Posterior cingulate gyrus (tissue), 11 donors: ENCODE measurements at regions not wholly inside any gene's neighbourhood (a gene's known extent, or its start where the extent isn't known, plus 50 kb on each side); places are given as distances from the start of the nearest gene placed in this dataset.
A peak's percentile ranks its signal among the peaks of the same experiment; 100 is the strongest.
"Not testable (repeated sequence)": the region's sequence is repeated elsewhere in the genome, so short reads cannot be mapped to it uniquely, and the experiment has no call there.

Experiments
- DNase-seq, 10 donors: peaks; one replicate each; pipeline versions ENCODE4 v3.0.0 to v3.0.0-alpha.2; 2020 to 2021; ENCODE audit warnings: mixed read lengths in 3 of 10
- intact Hi-C: fragments of 100-400 bp; cut with DNase I; formaldehyde crosslinking; loops from one replicate; pipeline ENCODE4 v1.15.1; 2023

DNA sequence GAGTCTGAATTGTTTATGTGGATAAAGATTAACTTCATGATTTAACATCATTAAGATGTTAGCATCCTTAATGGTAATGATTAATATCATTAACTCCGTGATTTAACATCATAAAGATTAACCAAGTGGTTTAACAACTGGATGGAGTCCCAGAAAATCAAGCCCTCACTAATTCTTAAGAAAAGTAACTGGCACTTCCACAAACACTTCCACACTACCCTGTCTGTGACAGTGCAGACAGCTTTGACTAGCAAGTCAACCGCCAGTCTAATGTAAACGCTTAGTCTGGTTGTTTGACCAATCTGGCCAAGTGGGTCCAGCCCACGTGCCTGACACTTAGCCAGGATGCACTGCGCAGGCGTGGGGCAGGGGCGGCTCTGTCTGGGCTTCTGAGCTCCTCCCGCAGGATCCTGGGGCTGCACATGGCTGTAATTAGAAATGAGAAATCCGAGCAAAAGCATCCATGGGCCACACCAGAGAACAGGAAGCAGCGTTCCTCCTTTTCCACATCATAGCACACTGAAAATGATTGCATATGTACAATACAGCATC lies 424.2 kb downstream of the FOXA2 start:
- no peak for DNase-seq
- intact Hi-C loops, result no loop called here

DNA sequence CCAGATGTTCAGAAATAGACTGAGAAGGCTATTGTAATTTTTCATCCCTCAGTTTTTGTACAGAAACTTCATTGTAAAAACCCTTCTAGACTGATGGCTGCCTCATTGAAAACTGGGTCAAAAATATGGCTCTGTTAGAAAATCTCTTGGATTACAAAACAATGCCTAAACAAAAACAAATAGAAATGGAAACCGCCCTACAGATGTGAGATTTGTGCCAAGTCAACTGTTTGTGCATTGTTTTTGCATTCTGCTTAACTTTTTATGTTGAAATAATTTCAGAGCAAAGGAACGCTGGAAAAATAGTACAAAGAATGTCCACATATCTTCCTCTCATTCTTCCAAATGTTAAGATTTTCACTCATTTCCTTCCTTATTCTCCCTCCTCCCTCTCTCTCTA lies 425.1 kb downstream of the FOXA2 start:
- DNase-seq, result no peak
- intact Hi-C loops, result no loop called here

DNA sequence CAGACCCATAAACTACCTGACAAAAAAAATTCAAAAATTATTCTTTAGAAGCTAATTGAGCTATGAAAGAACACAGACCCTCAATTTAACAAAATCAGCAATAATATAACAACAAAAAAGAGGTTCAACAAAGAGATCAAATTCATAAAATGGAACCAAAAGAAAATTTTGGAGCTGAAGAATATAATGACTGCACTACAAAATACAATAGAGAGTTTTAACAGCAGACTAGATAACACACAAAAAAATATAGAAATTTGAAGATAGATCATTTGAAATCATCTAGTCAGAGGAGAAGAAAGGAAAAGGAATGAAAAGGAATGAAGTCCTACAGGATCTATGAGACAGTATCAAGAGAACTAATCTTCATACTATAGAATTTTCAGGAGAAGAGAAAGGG lies 422.1 kb downstream of the PAX1 start:
- no peak for DNase-seq
- intact Hi-C loops, result no loop called here

DNA sequence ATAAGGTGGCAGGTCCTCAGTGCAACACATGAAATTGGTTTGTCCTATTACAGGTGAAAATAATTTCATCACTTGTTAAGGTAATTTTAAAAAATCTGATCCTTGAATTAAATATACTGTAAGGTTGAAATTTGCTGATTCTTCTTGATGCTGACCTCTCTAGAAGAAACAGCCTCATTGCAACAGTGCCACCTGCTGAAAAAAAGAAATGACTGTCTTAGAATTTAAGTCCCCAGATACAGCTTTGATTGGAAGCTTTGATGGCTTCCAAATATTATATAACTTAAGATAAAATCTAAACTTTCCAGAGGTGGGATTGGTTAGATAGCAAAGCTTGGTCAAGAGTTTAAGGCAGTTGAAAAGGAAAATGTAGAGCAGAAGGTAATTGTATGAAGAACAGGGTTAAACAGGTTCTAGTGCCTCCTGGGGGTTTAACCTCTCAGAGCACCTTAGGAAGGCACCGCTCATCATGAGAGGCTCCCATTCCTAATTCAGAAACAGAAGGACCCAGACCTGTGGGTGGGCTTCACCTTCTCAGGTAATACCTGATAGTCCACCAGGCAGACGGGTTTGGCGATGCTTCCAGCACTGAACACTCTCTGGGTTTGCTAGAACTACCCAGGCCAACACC lies 401.0 kb downstream of the PAX1 start:
- intact Hi-C loops, result loop anchor here (5.0 kb wide), 1 partner anchor 384 kb away; no protein-coding TSS in a partner anchor
- DNase-seq, result no peak

DNA sequence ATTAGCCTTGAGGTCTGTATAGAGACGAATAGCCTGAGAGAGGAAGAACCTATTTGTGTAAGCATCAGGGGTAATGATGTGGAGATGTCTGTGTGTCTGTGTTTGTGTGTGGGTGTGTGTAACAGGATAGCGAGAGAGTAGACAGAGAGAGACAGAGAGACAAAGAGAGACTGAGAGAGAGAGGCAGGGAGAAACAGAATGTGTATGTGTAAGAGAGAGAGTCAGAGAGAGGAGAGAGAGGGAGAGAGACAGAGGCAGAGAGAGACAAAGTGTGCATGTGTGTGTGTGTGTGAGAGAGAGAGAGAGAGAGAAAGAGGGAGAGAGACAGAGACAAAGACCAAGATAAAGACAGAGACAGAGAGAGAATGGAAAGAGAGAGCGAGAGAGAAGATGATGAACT lies 396.1 kb downstream of the PAX1 start:
- intact Hi-C loops, result no loop called here
- no peak for DNase-seq

DNA sequence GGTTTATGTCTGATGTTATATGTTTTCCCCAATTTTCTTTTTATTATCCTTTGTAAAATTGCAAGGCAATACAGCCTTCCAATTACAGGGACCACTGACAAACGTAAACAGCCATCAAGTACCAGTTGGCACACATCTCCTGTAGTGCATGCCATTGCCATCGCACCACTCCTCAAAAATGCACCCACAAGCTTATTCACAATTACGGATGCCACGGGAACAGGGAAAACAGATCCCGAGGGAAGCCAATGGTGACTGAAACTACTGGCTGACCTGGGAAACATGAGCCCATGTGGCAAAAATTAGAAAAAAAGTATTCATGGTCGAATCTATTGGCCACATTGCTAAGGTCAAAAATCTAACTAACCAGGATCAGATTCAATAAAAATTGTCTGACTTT lies 395.2 kb downstream of the PAX1 start:
- DNase-seq, result no peak
- intact Hi-C loops, result no loop called here

DNA sequence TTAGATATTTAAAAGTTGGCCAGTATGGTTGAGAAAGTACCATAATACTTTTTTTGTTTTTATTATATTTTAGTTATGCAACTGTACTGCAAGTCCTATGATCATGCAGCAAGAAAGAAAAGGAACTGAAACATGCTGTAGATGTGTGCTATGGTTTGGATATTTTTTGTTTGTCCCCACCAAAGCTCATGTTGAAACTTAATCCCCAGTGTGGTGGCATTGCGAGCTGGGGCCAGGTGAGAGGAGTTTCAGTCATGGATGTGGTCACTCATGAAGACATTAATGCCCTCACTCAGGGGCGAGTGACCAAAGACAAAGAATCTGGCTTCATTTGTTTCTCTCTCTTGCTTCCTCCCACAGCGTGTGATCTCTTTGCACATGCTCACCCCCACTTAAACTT lies 393.9 kb downstream of the PAX1 start:
- intact Hi-C loops, result no loop called here
- no peak for DNase-seq

DNA sequence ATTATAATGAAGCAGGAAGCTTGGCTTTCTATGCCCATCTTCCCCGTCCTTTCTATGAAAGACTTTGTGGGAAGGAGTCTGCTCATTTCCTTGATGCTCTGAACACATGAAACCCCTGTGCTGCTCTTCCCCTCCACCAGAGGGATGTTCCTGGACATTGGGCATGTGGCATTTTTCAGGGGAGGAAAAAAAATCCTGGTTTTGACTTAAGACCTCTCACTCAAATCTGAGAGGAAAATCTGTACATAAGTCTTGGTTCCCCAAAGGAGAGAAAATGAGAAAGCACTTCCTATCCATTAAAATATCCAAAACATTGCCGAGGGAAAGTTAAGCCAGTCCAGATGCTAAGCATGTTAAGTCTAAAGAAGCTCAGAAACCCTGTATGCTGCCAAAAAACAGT lies 393.0 kb downstream of the PAX1 start:
- no peak for DNase-seq
- intact Hi-C loops, result no loop called here

DNA sequence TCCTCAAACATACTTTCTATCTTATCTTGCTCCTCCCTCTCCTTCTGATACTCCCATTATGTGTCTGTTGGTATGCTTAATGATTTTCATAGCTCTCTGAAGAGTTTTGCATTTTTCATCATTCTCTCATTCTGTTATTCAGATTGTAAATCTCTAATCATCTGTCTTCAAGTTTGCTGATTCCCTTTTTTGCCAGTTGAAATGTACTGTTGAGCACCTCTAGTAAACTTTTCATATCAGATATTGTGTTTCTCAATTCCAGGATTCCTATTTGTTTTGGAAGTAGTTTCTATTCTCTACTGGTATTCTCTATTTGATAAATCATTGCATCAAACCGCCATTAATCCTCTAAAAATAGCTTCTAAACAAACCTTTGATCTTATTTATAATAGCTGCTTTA lies 387.7 kb downstream of the PAX1 start:
- no peak for DNase-seq
- intact Hi-C loops, result no loop called here

DNA sequence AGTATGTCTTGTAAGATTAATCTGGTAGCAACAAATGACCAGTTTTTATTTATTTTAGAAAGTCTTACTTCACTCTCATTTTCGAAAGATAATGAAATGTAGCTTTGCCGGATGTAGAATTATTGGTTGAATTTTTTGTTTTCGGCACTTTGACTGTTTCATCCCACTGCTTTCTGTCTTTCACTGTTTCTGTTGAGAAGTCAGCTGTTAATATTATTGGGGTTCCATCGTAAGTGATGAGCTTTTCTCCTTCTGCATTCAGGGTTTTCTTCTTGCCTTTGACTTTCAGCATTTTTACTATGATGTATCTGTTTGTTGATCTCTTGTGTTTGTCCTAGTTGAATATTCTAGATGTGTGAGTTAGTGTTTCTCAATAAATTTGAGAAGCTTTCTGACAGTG lies 383.4 kb downstream of the PAX1 start:
- DNase-seq, result no peak
- intact Hi-C loops, result no loop called here

DNA sequence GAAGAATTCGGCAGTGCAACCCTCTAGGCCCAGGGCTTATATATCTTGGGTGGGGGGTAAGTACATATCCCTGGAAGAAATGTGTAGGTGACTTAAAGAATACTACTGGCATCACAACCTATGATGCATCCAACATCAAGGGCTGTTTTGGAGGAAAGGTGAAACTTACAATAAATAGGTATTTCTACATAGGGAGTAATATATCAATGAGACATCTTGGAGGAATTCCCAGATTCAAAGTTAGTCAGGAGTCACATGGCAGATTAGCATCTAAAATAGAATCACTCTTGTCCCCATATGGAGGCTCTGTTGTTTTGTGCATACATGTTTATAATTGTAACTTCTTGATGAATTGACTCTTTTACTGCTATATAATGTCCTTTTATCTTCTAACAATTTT lies 375.5 kb downstream of the PAX1 start:
- intact Hi-C loops, result no loop called here
- DNase-seq, result no peak

DNA sequence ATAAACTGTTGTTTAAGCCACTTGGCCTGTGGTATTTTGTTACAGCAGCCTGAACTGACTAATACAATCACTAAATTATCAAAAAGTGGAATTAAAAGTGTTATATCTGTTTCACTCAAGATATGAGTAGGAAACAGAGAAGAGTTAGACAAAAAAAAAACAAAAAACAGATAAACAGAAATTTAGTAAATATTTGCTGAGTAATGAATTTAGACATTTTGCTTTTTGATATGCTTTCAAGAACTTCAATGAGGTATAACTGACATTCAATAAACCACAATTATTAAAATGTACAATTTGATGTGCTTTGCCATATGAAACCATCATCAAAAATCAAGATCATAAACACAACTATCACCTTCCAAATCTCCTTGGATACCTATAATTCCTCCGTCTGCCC lies 369.2 kb downstream of the PAX1 start:
- DNase-seq, result no peak
- intact Hi-C loops, result no loop called here

DNA sequence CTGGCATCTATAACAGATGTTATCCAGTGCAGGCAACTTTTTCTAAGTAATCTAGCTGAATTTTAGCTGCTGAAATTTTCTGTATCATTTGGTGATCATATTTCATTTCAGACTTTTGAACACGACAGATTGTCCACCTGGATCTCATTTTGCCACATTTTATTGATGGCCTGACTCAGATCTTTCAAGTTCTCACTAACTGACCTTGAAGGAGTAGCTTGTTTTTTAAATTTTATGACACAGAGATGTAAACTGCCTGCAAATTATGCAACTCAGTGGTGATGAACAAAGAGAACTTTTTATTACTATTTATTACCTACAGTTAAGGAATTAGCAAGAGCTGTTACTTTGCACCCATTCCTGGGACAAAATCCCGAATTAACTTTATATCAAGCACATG lies 366.4 kb downstream of the PAX1 start:
- intact Hi-C loops, result no loop called here
- no peak for DNase-seq

DNA sequence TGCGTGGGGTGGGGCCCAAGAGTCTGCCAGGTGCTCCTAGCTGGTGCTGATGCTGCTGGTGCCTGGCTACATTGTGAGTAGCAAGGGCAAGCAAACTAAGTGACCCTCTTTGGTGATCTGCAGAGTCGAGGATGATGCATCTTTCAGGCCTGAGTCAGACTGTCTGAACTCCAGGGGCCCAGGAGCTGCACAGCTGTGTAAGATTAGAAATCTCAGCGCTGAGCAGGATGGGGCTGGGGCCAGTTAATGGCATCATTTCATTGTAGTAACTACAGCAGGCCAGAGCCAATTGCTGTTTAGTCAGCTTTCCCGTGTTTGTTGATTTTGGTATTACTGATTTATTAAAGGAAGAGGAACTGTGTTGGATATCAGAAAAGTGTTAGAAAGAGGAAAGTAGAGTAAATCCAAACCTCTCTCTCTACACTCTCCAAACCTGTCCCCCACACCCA lies 365.2 kb downstream of the PAX1 start:
- peak in 1 of 10 donors; percentile 51 for DNase-seq
- intact Hi-C loops, result no loop called here

DNA sequence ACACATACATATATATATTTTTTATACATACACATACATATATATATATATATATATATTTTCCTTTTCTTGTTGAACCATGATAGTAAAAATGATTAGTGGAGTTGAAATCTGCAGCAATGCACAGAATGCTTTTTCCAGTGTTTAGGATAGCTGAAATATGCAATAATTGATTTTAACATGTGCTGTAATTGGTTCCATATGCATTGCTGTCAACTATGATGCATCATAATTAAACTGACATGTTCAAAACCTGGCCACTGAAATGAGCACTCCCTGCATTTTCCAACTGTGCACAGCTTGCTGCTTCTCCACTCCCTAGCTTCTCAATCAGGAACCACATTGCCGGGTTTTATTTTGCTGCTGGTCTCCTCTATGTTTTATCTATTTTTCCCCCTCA lies 358.3 kb downstream of the PAX1 start:
- intact Hi-C loops, result no loop called here
- no peak for DNase-seq

DNA sequence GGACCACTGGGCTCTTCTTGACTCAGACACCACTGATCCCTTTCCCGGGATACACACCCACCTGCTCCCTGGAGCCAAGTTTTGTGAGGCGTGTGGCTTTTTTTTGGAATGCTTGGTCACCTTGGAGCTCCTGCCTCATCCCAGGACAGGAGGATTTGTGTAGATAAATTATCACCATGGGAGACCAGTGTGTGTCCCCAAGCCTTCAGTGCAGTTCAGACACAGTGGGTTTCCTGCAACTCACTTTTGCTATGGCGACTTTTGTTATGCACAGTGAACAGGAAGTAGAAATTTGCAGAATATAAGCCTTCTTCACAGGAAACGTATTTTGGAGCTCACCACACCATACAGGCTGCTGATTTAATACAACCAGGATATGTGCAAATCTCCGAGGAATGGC lies 357.4 kb downstream of the PAX1 start:
- DNase-seq, result no peak
- intact Hi-C loops, result no loop called here

DNA sequence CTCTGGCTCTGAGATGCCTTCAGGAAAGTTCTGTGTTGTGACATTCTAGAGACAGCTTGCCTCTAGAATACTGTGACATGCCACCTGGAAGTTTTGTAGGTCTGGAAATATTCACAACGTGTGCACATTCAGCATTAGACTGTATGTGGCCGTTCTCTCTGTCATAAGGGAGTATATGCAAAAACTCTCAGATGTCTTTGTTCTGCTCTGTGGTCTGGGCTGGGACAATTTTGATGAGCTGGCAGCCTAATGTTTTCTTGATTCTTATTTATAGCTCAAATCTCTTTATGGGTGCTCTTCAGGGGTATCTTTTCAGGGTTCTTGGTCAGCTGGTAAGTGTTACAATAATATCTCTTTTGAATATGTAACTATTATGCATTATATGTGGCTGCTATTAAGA lies 355.1 kb downstream of the PAX1 start:
- intact Hi-C loops, result no loop called here
- DNase-seq, result no peak

DNA sequence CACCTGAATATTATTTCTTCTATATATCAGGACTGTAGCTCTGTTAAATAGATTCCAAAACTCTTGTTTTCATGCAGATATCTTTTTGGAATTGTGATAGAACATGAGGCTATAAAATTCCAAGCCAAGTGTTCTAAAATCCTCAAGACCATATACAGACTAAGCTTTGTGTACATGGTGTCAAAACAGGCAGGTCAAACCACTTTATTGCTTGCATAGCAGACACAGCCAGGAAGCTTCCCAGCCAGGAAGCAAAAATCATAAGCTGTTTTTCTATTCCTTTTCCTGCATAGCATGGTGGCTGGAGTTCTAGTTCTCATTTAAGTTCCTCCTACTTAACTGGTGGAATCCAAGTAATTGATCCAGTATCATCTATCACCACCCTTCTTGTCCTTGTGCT lies 353.3 kb downstream of the PAX1 start:
- no peak for DNase-seq
- intact Hi-C loops, result no loop called here

DNA sequence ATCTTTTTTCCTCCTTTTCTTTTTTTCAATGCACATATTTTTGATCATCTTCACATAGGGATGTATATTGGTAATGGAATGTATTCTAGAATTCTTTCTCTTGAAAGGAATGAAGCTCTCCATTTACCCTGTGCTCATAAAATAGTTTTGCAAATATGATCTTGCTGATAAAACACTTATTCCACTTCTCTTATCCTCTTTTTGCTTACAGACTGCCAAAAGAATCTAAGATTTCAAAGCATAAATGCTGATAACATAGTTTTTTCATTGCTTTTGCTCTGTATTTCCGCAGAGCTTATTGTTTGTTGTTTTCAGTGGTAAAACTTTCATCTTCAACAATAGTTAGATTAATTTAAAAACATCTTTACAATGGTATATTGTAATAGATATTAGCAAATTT lies 350.5 kb downstream of the PAX1 start:
- DNase-seq, result no peak
- intact Hi-C loops, result no loop called here

DNA sequence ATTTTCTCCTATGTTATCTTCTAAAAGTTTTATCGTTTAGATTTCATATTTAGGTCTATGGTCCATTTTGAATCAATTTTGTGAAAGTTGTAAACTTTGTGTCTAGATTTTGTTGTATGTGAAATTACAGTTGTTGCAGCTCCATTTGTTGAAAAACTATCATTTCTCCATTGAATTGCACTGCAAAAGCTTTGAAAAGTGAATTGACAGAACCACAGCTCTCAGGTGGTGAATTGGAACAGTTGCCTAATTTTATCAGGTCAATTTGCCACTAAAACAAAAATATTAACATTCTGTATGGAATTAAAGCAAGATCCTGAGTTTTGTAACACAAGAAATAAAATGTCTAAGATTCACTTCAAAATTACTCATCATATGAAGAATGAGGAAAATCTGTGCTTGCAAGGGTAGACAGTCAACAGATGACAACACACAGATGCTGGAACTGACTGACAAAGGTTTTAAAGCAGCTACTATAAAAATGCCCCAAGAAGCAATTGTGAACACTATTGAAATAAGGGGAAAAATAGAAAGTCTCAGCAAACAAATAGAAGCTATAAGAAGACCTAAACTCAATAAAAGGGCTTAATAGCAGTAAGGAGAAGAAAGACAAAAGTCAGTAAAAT lies 346.7 kb downstream of the PAX1 start:
- DNase-seq, result no peak
- intact Hi-C loops, result no loop called here

DNA sequence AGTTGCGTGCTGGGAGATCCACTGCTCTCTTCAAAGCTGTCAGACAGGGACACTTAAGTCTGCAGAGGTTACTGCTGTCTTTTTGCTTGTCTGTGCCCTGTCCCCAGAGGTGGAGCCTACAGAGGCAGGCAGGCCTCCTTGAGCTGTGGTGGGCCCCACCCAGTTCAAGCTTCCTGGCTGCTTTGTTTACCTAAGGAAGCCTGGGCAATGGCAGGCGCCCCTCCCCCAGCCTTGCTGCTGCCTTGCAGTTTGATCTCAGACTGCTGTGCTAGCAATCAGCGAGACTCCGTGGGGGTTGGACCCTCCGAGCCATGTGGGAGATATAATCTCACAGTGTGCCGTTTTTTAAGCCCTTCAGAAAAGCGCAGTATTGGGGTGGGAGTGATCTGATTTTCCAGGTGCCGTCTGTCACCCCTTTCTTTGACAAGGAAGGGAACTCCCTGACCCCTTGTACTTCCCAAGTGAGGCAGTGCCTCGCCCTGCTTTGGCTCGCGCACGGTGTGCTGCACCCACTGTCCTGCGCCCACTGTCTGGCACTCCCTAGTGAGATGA lies 340.6 kb downstream of the PAX1 start:
- DNase-seq, intact Hi-C loops: not testable (repeated sequence)

DNA sequence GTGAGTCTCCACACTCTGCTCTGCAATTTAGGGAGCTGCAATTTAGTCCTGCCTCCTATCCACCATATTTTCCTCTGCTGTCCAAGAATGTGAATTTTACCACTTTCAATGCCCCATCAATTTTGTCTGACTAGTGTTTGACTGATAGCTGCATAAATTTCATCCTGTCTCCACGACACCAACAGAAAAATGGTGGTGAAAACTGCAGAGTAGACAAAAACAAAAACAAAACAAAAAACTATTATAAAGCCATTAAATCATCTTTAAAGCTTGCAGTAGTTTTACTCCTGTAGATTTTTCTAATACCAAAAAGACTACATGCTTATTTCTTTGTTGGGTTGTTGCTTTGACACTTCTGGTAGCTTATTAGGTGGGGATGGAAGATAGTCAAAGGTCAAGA lies 322.0 kb downstream of the PAX1 start:
- intact Hi-C loops, result no loop called here
- DNase-seq, result no peak
